Right lobe of liver (tissue), 6 donors: ENCODE measurements at regions not wholly inside any gene's neighbourhood (a gene's known extent, or its start where the extent isn't known, plus 50 kb on each side); places are given as distances from the start of the nearest gene placed in this dataset.

ENCODE experiments used
- ATAC-seq, 4 donors: fragments of 200-7000 bp; cut with Tn5 transposase; one replicate each; pipeline ENCODE4 v1.9.1; 2020; ENCODE audit warnings: mild to moderate bottlenecking in 4 of 4, moderate library complexity in 4 of 4
- DNase-seq, 3 donors: peaks; one replicate each; pipeline ENCODE4 v3.0.0-alpha.2; 2020
- H3K27ac ChIP-seq, 3 donors: fragments of 200-600 bp; one replicate each; pipeline ENCODE4 v1.8.0; 2022
- H3K27me3 ChIP-seq, 2 donors: fragments of 200-600 bp; one replicate each; pipeline ENCODE4 v1.8.0; 2022
- H3K36me3 ChIP-seq, 4 donors: fragments of 200-600 bp; sonication (generic) in 1 of 4; one replicate each; pipeline versions ENCODE4 v1.5.1 to v1.8.0; 2017 to 2022; ENCODE audit warnings: control low read depth in 1 of 4
- H3K4me1 ChIP-seq, 4 donors: fragments of 200-600 bp; sonication (generic) in 1 of 4; one replicate each; pipeline versions ENCODE4 v1.5.1 to v1.8.0; 2017 to 2022; ENCODE audit warnings: control low read depth in 1 of 4
- H3K4me3 ChIP-seq, 3 donors: fragments of 200-600 bp; one replicate each; pipeline ENCODE4 v1.8.0; 2022
- H3K9me3 ChIP-seq, 4 donors: fragments of 200-600 bp; sonication (generic) in 1 of 4; one replicate each; pipeline versions ENCODE4 v1.5.1 to v1.8.0; 2017 to 2022; ENCODE audit warnings: control low read depth in 1 of 4
- POLR2A ChIP-seq: fragments of 450-650 bp; IDR thresholded peaks from one replicate; pipeline ENCODE4 v1.6.1; 2017; ENCODE audit warnings: antibody characterized with exemption, mild to moderate bottlenecking
- WGBS: methylation state at CpG from one replicate; pipeline ENCODE4 v1.1.6; 2018; ENCODE audit warnings: low coverage, low lambda C conversion rate; ENCODE audit not compliant: insufficient coverage; ENCODE audit errors: missing lambda C conversion rate; 5-methylcytosine and 5-hydroxymethylcytosine counted together
- intact Hi-C, 2 donors: fragments of 100-400 bp; cut with DNase I; formaldehyde crosslinking; loops; one replicate each; pipeline versions ENCODE4 v1.11.2 to v1.14.1; 2022
- TF ChIP-seq, protein P1 (sequence below), 4 donors: fragments of 200-600 bp in 3 of 4; fragments of 450-650 bp in 1 of 4; IDR thresholded peaks; one replicate each; pipeline versions ENCODE4 v1.5.1 to v1.8.0; 2016 to 2022; ENCODE audit warnings: antibody characterized with exemption in 4 of 4, mild to moderate bottlenecking in 2 of 4
- donor health status: DM: no; HTN: yes; CAD: no.
- donor health status: DM: no; HTN: no; CAD: no.
- donor health status: DM: no; HTN: no; CAD: no.
- donor health status: DM: no; HTN: yes; CAD: no.
- donor health status: DM: no; HTN: yes; CAD: no.

- 58% methylated on average over 7 of the region's 13 CpGs for WGBS
- TF ChIP-seq, protein P1, sequence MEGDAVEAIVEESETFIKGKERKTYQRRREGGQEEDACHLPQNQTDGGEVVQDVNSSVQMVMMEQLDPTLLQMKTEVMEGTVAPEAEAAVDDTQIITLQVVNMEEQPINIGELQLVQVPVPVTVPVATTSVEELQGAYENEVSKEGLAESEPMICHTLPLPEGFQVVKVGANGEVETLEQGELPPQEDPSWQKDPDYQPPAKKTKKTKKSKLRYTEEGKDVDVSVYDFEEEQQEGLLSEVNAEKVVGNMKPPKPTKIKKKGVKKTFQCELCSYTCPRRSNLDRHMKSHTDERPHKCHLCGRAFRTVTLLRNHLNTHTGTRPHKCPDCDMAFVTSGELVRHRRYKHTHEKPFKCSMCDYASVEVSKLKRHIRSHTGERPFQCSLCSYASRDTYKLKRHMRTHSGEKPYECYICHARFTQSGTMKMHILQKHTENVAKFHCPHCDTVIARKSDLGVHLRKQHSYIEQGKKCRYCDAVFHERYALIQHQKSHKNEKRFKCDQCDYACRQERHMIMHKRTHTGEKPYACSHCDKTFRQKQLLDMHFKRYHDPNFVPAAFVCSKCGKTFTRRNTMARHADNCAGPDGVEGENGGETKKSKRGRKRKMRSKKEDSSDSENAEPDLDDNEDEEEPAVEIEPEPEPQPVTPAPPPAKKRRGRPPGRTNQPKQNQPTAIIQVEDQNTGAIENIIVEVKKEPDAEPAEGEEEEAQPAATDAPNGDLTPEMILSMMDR (IDR thresholded peaks at IDR 0.05): no peak
- TF ChIP-seq POLR2A: no peak
- Histone ChIP-seq H3K4me1 (no peaks in the 10 kb centered on the region), H3K4me3 (no peak overlapping the region), H3K27me3 (no peaks in the 10 kb centered on the region), H3K9me3 (no peaks in the 10 kb centered on the region), H3K36me3 (no peaks in the 10 kb centered on the region), H3K27ac (no peak overlapping the region)
- intact Hi-C loops: no loop called here
- no peak for DNase-seq
- ATAC-seq: no peak
Observed at GRCh38 chr18:75531851-75532459, 104.5 kb upstream of the SMIM21 start.

DNA sequence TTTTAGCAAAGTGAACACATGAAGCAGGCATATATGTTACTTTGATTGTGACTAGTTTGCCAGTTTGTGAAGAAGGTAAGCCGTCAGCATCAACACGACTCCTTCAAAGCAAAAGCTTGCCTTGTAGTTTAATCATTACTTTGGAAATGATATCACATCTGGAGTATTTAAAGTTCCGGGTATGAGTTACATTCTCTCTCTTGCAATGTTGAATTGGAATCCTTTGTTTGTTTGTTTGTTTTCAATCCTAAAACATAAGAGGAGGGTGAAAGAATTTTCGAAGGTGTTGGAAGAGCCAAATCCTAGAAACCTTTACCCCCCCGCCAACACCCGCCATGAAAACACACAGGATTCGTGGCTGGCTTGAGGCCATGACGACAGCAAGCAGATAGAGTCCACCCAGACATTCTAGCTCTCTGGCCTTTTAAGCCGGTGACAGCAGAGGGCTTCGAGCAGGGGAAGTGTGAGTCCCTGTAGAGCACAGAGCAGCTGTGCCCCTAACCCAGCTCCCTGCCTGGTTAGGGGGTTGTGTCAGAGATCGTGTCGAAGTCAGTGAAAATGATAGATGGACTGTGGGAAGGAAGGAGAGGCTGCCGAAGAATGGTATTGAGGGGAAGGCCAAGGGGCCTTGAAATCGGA, 103.8 kb upstream of the SMIM21 start:
- H3K36me3 ChIP-seq: no peaks in the 10 kb centered on the region
- no peak overlapping the region for H3K4me3 ChIP-seq
- no peaks in the 10 kb centered on the region for H3K27me3 ChIP-seq
- 57% methylated on average over 14 of the region's 14 CpGs for WGBS
- no peaks in the 10 kb centered on the region for H3K4me1 ChIP-seq
- intact Hi-C loops: no loop called here
- TF ChIP-seq, protein P1 (IDR thresholded peaks at IDR 0.05): no peak
- no peak for TF ChIP-seq POLR2A
- no peak for ATAC-seq
- no peak overlapping the region for H3K27ac ChIP-seq
- H3K9me3 ChIP-seq: no peaks in the 10 kb centered on the region
- no peak for DNase-seq

DNA sequence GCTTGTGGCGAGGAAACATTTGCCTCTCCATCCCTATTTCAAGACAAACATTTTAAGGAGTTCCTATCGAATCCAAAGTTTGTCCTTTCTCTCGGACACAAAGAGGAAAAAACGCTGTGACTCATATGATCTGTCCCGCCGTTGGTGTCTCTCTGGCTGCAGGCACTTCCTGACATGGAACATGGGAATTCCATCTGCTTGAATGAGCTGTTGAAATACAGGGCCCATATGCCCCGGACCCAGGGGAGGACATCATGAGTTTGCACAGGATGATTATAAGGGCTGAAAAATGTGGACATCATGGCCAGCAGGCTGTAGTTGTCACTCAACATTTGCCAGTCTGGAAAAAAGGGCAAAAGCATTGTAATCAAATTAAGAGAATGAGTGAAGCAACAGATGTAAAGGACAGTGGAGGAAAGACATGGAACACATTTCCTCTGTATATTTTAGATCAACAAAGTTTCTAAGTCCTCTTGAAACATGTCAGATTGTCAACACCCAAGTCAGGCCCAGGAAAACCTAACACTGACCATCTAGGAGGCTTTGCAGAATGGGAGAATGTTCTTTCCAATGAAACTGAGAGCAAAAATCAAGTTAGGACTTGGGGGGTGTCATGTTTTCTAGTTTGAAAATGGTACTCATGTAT, 103.2 kb upstream of the SMIM21 start:
- Histone ChIP-seq H3K27me3 (no peaks in the 10 kb centered on the region), H3K27ac (no peak overlapping the region), H3K36me3 (no peaks in the 10 kb centered on the region), H3K4me1 (no peaks in the 10 kb centered on the region), H3K4me3 (no peak overlapping the region), H3K9me3 (no peaks in the 10 kb centered on the region)
- intact Hi-C loops: no loop called here
- TF ChIP-seq, protein P1 (IDR thresholded peaks at IDR 0.05): no peak
- TF ChIP-seq POLR2A: no peak
- 61% methylated on average over 6 of the region's 7 CpGs for WGBS
- ATAC-seq: no peak
- no peak for DNase-seq

GRCh38 chr18:75530118-75530517, 102.6 kb upstream of the SMIM21 start:
- intact Hi-C loops: no loop called here
- no peak overlapping the region for H3K27ac ChIP-seq

GRCh38 chr18:75529394-75529793, 101.9 kb upstream of the SMIM21 start:
- no peaks in the 10 kb centered on the region for H3K4me1 ChIP-seq
- no peaks in the 10 kb centered on the region for H3K36me3 ChIP-seq
- H3K27ac ChIP-seq: no peak overlapping the region
- DNase-seq (no peak), ATAC-seq (no peak)
- no peaks in the 10 kb centered on the region for H3K9me3 ChIP-seq
- H3K27me3 ChIP-seq: no peaks in the 10 kb centered on the region
- intact Hi-C loops: no loop called here
- WGBS: 68% methylated on average over 8 of the region's 8 CpGs
- TF ChIP-seq, protein P1 (IDR thresholded peaks at IDR 0.05): no peak
- no peak for TF ChIP-seq POLR2A
- no peak overlapping the region for H3K4me3 ChIP-seq

More at GRCh38 chr18:75530118-75530517, 102.6 kb upstream of the SMIM21 start:
- no peak for ATAC-seq
- Histone ChIP-seq H3K27me3 (no peaks in the 10 kb centered on the region), H3K9me3 (no peaks in the 10 kb centered on the region), H3K4me1 (no peaks in the 10 kb centered on the region), H3K36me3 (no peaks in the 10 kb centered on the region), H3K4me3 (no peak overlapping the region)
- 52% methylated on average over 3 of the region's 4 CpGs for WGBS
- TF ChIP-seq POLR2A: no peak
- no peak for DNase-seq
